ENCODE measurements at regions not wholly inside any gene's neighbourhood (a gene's known extent, or its start where the extent isn't known, plus 50 kb on each side); places are given as distances from the start of the nearest gene placed in this dataset.
A peak's percentile ranks its signal among the peaks of the same experiment; 100 is the strongest.
"Not testable (repeated sequence)": the region's sequence is repeated elsewhere in the genome, so short reads cannot be mapped to it uniquely, and the experiment has no call there.

DNA sequence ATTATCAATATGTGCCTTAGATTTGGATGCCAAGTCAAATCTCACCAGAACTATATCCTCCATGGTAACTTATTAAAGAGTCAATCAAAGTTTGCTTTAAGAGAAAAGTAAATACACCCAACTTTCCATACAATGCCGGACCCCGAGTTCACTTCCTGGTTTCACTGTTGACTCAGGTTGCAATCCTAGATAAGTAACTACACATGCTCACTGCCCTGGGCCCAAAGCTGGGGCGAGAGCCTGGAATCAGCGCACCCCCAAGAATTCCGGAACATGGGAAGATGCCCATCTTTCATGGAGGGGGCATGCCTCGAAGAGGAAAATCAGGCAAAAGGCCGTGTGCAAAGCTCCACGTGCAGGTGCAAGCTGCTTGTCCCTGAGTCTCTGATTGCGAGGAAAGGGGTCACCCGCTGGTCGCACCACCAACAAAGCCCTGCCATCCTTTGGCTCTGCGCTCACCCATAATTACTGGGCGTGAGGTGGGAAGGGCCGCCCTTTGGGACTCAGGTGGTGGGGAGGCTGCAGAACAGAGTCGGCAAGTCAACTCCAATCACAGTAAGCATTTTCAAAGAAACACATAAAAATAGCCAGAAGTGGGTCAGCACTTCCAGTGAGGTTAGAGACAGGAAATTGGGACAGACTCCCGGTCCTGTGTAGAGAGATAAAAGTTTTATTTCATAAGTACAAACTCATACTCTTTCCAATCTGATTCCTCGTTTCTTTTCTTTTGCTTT lies 167.7 kb downstream of the TOMM20 start:
- DNase-seq (ENCODE audit: low read depth, low spot score): no peak

DNA sequence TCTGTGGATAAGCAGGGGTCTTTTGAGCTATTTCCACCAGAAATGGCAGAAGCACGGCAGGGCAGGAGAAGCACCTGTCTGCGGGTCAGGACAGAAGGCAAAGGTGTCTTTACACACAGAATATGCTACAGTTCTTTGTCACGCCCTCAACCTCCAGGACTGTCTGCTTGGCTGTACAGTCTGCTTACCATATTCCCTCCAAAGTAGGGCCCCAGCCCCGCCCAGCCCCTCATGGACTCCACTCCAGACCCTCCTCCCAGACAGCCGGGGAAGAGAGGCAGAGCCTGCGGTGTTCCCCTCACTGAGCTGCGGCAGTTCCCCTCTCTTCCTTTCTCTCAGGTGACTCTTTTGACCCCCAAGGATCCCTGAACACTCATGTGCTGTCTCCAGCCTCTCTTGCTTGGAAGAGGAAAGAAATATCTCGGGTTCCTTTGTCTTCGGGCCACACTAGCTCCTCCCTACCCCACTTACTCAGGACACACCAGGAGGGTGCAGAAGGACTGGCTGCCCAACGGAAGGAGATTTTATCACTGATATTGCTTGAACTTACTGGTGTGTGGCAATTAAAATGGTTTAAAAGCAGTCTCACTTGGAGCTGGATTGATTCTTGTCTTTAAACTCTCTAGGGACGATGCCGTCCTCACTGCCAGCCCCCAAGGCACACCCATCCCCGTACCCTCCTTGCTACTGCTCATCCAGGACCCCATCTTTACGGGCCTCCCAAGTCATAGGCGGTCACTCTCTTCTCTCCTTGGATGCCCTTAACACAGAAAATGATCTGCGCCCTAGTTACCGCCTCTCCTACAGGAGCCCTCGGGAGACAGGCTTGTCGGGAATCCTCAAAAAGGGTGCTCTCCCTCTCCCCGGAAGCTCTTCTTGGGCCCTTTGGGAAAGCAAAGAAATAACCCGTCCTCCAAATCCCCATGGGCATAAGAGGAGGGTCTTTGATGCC lies 169.7 kb downstream of the TOMM20 start:
- no peak for DNase-seq (ENCODE audit: low read depth, low spot score)

DNA sequence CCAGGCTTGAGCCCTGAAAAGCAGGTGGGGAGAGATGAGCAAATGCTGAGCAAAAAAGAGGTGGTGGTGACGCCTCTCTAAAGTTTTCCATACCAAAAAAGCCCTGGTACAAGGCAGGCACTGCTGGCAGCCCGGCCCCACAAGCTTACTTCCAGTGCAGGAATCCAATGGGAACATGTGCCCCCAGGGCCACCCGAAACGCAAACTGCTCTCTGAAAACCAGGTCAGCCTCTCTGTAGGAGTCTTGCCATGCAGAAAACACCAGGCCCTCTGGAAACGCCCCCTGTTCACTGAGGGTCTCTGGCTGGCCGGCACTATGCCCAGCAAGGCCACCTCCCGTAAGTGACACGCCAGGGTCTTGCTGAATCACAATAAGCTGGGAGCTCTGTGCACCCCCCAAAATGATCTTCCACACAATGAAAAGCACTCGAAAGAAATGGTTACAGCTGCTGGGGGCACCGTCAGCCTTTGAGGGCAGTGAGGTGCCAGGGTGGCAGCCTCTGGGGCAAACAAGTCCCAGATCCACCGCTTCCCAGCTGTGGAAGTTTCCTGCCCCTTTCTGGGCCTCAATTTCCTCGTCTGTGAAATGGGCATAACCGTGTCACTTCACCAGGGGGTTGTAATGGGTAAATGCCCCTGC lies 170.5 kb downstream of the TOMM20 start:
- peak; percentile 85 for DNase-seq (ENCODE audit: low read depth, low spot score)

DNA sequence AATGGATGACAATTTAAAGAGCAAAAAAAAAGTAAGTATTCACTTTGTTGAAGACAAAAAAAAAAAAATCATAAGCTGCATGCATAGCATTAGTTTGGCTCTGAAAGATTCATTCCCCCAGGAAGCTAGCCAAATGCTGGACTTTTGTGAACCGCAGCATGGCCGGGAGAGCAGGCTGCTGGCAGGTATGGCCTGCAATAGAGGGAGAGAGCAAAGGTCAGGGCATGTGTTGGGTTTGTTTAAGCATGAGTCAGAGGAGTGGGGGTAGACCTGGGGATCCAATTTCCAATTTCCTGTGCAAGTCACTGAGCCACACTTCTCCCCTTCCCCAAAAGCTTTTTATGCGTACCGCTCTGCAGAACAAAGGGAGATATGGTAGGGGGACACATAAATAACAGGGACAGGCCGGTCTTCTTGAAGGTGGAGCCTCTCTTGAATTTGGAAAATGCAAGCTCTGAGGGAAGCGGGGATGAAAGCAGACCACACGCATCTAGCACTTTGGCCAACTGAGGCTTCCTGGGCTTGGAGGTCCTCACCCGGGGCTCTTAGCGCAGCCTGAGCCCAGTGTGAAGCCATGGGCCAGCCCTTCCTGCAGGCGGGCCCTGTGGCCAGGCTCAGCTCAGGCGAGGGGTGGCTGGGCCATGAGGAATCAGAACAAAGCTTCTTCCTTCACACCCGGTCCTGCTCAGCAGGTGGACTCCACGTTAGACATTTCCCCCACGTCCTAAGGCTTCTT lies 171.1 kb downstream of the TOMM20 start:
- DNase-seq (ENCODE audit: low read depth, low spot score): peak; percentile 92

DNA sequence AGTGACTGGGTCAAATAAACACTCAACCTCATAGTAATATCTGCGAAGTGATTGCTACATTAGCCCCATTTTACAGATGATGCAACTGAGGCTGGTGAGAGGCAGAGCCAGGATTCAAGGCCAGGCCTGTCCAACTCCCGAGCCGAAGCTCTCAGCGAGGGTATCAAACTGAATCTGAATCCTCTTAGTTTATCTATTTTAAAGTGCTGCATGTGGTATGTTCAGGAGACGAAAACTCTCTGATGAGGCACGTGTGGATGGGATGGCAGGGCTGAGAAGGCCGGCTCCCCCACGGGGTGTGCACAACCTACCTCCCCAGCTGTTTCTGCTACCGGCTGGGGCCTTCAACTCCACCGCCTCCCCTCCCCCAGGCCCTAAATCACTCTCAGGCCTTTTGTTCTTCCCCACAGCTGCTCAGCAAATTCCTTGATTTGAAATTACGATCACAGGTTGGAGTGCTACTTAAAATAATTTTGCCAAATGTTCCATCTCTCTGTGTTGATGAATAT lies 171.8 kb downstream of the TOMM20 start:
- DNase-seq (ENCODE audit: low read depth, low spot score): peak; percentile 84

DNA sequence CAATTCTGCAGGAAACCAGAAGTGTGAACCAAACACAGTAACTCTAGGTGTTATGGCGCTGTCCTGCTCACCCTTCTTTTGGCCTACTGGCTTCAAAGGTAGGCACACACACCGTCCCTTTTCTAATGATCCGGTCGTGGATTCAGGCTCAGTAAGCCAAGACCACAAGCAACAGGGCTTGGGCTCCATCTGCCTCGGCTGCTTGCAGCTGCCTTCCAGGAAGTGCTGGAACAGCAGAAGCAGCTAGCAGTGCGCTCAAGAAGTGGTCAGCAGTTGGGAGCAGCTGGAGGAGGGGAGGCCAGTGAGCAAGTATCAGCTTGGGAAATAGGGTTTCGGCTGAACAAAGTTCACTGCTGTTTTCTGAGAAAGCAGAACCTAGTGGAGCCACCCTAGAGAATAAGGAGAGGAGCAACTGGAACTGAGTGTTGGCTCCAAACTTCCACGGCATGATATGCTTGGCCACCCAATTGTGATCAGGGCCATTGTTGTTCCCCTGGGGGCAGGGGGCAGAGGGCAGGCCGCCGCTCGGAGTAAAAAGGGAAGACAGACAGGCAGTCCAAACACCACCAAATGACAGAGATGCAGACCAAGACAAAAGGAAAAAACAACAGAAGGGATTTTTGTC lies 173.4 kb downstream of the TOMM20 start:
- peak; percentile 51 for DNase-seq (ENCODE audit: low read depth, low spot score)

DNA sequence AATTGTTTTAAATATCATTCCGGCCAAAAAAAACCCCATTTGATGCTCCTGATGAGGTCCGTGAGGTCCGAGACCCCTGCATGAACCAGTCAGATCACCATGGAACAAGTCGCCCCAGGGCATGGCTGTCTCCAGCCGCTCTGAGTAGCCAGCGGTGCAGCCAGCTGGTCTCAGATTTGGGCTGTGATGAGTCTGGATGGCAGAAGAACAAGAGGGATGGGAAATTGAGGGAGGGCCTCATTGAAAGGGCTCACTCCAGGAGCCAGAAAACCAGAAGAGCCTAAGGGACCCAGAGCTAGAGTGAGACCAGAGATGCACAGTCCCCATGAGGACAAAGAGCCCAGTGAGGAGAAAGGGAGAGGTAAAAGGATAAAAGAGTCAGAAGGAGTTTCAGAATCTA lies 174.0 kb downstream of the TOMM20 start:
- DNase-seq (ENCODE audit: low read depth, low spot score): peak; percentile 50

DNA sequence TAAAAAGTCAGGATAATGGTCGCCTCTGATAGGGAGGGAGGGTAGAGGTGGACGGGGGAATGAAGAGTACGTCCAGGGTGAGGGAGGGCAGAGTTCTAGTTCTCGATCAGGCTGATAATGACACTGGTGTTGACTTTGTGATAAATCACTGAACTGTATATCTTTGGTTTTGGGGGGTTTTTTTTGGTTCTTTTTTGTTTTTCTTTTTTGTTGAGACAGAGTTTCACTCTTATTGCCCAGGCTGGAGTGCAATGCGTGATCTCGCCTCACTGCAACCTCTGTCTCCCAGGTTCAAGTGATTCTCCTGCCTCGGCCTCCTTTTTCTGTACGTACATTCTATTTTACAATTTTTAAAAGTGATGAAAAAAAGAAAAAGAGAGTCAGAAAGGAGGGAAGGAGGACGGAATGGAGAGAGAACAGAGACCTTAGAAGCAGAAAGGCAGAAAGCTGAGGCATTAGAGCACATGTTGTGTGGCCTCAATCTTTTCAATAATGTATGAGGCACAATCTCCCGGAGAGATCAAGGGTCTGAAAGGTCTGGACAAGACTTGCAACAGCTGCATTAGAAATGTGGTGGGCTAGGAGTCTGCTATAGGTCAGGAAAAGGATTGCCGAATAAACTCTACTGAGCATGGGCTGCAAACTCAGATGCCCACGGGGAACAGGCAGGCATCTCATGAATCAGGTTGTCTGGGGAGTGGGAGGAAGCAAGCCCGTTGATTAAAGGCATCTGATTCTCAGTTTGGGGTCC lies 174.8 kb downstream of the TOMM20 start:
- no peak for DNase-seq (ENCODE audit: low read depth, low spot score)

DNA sequence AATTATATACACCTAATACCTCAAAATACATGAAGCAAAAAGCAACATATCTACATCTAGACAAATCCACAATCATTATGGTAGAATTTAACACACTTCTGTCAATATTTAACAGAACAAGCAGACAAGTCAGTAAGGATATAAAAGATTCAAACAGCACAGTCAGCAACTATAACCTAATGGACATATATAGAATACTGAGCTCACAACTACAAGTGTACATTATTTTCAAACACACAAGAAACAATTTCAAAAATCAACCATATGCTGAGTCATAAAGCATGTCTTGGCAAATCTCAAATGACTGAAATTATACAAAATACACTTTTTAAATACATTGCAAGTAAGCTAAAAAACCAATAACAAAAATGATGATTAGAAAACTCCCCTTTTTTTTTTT lies 178.0 kb downstream of the TOMM20 start:
- no peak for DNase-seq (ENCODE audit: low read depth, low spot score)

DNA sequence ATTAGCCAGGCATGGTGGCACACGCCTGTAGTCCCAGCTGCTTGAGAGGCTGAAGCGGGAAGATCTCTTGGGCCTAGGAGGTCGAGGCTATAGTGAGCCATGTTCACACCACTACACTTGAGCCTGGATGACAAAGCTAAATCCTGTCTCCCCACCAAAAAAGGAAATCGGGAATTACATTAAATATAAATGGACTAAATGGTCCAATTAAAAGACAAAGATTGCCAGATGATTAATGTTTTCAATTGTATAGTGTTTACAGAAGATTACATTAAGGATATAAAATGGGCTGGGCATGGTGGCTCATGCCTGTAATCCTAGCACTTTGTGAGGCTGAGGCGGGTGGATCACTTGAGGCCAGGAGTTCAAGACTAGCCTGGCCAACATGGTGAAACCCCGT lies 179.1 kb downstream of the TOMM20 start:
- DNase-seq (ENCODE audit: low read depth, low spot score): not testable (repeated sequence)

DNA sequence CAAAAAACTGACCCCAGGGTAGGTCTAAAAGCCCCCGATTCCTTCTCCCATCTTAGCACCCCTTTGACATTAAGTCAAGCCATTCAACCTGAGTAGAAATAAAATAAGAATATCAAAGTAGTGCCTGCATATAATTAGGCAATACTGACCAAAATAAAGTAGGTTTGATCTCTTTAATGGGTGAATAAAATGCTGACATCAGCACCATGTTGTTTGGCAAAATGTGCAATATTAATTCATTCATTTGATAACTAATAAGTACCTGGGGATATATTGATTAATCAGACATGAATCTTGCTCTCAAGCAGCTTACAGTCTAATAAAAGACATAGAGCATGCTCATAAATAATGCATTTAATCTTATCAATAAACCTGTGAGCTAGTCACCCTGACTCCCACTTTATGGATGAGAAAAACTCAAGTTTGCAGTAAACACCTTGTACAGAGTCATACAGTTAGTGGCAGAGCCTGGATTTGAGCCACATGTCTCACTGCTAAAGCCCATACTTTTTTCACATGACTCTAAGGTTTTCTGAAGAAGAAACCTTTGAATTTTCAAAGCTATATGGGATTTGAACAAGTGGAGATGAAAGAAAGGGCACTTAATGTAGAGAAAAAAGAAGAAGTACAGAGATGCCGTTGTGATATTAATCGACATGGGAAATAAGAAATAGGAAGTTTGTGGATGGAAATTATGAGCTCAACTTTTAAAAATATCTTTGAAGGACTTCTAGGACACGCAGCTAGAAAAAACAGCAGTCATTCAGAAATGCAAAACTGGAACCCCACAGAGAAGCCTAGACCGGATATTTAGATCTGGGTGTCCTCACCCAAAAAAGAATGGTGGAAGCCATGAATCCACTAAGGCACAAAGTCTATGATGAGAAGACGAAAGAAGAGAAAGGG lies 183.9 kb downstream of the TOMM20 start:
- no peak for DNase-seq (ENCODE audit: low read depth, low spot score)

DNA sequence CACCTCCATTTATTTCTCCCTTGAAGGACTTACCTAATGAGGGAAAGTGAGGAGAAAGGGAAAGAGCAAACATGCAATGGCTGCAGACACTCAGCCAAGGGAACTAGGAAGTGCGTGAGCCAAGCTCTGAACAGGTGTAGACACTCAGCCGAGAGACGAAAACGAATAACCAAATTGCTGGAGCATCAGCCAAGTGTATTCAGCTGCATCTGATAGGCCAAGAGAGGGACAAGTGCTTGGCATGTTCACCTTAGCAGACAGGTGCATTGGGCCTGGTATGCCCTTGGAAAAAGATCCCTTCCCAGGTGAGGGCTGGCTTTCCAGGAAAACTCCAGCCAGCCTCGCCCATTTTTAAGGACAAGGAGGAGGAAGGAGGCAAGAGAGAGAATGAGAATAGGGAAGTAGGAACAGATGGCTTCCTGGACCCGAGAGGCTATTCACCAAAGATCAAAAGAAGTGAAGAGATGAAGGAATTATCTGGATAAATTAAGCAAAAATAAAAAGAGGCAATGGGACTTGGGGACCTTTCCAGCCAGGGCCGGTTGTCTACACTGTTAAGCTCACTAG lies 184.7 kb downstream of the TOMM20 start:
- no peak for DNase-seq (ENCODE audit: low read depth, low spot score)

DNA sequence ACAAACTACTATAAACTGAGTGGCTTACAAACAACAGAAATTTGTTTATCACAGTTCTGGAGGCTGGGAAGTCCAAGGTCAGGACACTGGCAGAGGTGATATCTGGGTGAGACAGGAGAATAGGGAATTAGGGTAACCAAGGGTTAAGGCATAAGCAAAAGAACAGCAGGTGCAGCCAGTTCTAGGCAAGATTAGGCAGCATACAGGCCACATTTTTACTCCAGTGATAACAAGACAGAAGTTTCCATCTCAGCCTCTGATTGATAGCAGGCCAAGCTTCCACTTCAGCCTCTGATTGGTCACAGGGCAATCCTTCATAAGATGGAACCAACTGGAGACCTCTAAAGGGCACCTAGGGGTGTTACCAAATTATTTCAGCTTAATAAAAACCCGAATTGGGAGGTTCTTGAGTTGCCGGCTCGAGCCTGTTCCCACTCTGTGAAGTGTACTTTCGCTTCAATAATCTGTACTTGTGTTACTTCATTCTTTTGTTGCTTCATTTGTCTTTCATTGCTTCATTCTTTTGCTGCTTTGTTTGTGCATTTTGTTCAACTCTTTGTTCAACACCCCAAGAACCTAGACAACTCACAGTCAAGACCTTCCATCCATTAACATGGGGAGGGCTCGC lies 185.6 kb downstream of the TOMM20 start:
- no peak for DNase-seq (ENCODE audit: low read depth, low spot score)

DNA sequence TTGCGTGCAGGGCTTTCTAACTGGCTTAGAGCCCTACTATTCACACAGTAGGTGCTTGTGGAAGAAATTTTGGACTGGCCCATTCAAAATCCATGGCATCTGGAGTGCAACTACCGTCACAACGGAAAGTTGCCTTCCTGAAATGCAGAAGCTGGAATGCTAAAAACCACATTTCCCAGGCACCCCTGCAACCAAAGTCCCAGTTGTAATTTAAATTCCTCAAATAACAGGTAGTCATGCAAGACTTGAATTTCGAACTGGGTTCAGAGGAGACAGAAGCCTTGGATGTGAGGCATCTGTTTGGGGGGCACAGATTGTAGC lies 186.7 kb downstream of the TOMM20 start:
- no peak for DNase-seq (ENCODE audit: low read depth, low spot score)

DNA sequence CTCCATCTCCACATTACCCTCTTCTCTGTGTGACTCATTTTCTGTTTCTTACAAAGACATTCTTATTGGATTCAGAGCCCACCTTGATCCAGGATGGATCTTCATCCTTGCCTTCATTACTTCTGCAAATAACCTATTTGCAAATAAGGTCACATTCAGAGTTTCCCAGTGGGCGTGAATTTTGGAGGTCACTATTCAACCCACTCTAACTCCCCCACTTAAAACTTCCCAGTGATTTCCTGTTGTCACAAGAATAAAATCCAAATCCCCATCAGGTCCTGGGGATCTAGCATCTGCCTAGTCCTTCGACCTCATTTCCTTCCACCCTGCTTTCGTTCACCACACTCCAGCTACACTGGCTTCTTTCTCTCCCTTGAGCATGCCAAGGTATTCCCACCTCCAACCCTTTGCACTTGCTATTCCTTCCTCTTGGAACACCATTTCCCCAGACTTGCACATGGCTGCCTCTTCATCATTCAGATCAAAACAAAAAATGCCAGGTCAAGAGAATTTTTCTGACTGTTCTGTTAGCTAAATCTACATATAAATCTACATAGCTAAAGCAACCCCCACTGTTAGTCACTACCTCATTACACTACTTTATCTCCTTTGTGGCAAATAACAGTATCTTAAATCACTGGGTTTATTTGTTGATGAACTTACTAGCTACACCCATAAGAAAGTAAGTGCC lies 187.2 kb downstream of the TOMM20 start:
- no peak for DNase-seq (ENCODE audit: low read depth, low spot score)

DNA sequence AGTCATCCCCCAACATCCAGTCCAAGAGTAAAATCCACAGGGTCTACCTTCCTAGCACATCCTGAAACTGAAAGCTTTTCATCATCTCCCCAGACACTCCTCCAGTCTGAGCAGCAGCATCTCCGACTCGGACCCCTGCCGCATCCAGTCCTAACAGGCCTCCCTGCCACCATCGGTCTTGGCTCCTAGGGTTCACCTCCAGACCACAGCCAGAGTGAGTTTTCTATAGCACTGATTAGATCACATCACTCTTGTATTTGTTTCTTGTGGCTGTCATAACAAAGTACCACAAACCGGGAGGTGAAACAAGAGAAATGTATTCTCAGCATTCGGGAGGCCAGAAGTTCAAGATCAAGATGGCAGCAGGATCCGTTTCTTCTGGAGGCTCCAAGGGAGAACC lies 187.8 kb downstream of the TOMM20 start:
- DNase-seq (ENCODE audit: low read depth, low spot score): no peak

DNA sequence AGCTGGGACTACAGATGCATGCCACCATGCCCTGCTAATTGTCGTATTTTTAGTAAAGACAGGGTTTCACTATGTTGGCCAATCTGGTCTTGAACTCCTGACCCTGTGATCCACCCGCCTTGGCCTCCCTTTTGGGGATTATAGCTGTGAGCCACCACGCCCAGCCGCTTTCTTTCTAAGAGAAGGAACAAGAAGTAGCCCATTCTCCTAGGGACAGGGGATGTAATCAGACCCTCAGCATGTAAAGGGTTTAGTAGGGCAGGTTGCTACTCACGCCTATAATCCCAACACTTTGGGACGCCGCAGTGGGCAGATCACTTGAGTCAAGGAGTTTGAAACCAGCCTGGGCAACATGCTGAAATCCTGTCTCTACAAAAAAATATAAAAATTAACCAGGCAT lies 189.7 kb downstream of the TOMM20 start:
- DNase-seq (ENCODE audit: low read depth, low spot score): no peak

DNA sequence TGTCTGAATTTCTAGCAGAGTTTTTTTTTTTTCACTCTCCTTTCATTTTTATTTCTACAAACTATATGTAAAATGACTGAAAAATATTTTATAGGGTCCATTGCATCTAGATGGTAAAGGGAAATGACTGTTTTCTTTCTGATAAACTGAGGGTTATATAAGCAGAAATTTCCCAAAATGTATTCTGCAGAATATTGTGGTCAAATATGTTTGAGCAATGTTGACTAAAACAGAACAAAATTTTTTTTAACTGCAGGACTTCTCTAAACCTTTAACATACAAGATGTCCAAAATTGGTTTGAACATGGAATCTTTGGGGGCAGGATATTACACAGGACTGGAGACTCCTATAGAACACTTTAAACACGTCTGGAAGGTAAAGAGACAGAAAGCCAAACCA lies 190.5 kb downstream of the TOMM20 start:
- DNase-seq (ENCODE audit: low read depth, low spot score): no peak
